Neural progenitor cell (in vitro differentiated cells): ENCODE measurements at regions not wholly inside any gene's neighbourhood (a gene's known extent, or its start where the extent isn't known, plus 50 kb on each side); places are given as distances from the start of the nearest gene placed in this dataset.

ENCODE experiments used
- DNase-seq: peaks from one replicate; pipeline ENCODE4 v3.0.0-alpha.2; 2016; ENCODE audit warnings: low spot score
- H2AFZ ChIP-seq: fragments of 200-600 bp; sonication (generic); replicated peaks from 2 replicates; pipeline ENCODE4 v1.6.1; 2016; ENCODE audit warnings: antibody characterized with exemption
- H3F3A ChIP-seq: fragments of 200-600 bp; sonication (generic); 2 replicates; pipeline ENCODE4 v1.6.1; 2016; ENCODE audit warnings: antibody characterized with exemption, low read depth
- H3K27ac ChIP-seq: fragments of 200-600 bp; sonication (generic); 2 replicates; pipeline ENCODE4 v1.5.1; 2016; ENCODE audit warnings: mild to moderate bottlenecking
- H3K27me3 ChIP-seq: fragments of 200-600 bp; sonication (generic); 2 replicates; pipeline ENCODE4 v1.6.1; 2016; ENCODE audit warnings: mild to moderate bottlenecking, moderate library complexity
- H3K36me3 ChIP-seq: fragments of 200-600 bp; sonication (generic); 2 replicates; pipeline ENCODE4 v1.5.1; 2016
- H3K4me1 ChIP-seq: fragments of 200-600 bp; sonication (generic); 2 replicates; pipeline ENCODE4 v1.6.1; 2016; ENCODE audit warnings: mixed run types
- H3K4me2 ChIP-seq: fragments of 200-600 bp; sonication (generic); 2 replicates; pipeline ENCODE4 v1.6.1; 2016
- H3K4me3 ChIP-seq: fragments of 200-600 bp; sonication (generic); 2 replicates; pipeline ENCODE4 v1.5.1; 2016
- H3K79me2 ChIP-seq: fragments of 200-600 bp; sonication (generic); 2 replicates; pipeline ENCODE4 v1.6.1; 2016; ENCODE audit warnings: low read depth
- H3K9ac ChIP-seq: fragments of 200-600 bp; sonication (generic); 2 replicates; pipeline ENCODE4 v1.6.1; 2016
- H3K9me3 ChIP-seq: fragments of 200-600 bp; sonication (generic); 2 replicates; pipeline ENCODE4 v1.5.1; 2016; ENCODE audit warnings: low read depth
- H4K20me1 ChIP-seq: fragments of 200-600 bp; sonication (generic); 2 replicates; pipeline ENCODE4 v1.6.1; 2016; ENCODE audit warnings: low read depth
- H3K27ac Mint-ChIP-seq: 3 replicates; pipeline ENCODE4 v1.8.0; 2021; ENCODE audit warnings: mixed read lengths
- H3K27me3 Mint-ChIP-seq: 2 replicates; pipeline ENCODE4 v1.8.0; 2022; ENCODE audit warnings: low read depth, mild to moderate bottlenecking, inconsistent platforms, moderate library complexity, mixed read lengths; ENCODE audit not compliant: insufficient read depth
- H3K36me3 Mint-ChIP-seq: 3 replicates; pipeline ENCODE4 v1.8.0; 2021; ENCODE audit warnings: mixed read lengths
- H3K4me1 Mint-ChIP-seq: 3 replicates; pipeline ENCODE4 v1.8.0; 2021; ENCODE audit warnings: mixed read lengths
- H3K4me3 Mint-ChIP-seq: 3 replicates; pipeline ENCODE4 v1.8.0; 2021; ENCODE audit warnings: mild to moderate bottlenecking, moderate library complexity, mixed read lengths
- H3K9me3 Mint-ChIP-seq: 3 replicates; pipeline ENCODE4 v1.8.0; 2020; ENCODE audit warnings: mixed read lengths
- EZH2 ChIP-seq: fragments of 200-600 bp; sonication (generic); IDR thresholded peaks from 2 replicates; pipeline ENCODE4 v1.6.1; 2017; ENCODE audit warnings: antibody characterized with exemption, mild to moderate bottlenecking, moderate library complexity
- EZH2phosphoT487 ChIP-seq: fragments of 200-600 bp; sonication (generic); IDR thresholded peaks from 2 replicates; pipeline ENCODE4 v1.6.1; 2017; ENCODE audit warnings: antibody characterized with exemption
- TF ChIP-seq, protein P1 (sequence below): fragments of 200-600 bp; sonication (generic); IDR thresholded peaks from 2 replicates; pipeline ENCODE4 v1.5.1; 2017; ENCODE audit warnings: antibody characterized with exemption, mild to moderate bottlenecking

DNA sequence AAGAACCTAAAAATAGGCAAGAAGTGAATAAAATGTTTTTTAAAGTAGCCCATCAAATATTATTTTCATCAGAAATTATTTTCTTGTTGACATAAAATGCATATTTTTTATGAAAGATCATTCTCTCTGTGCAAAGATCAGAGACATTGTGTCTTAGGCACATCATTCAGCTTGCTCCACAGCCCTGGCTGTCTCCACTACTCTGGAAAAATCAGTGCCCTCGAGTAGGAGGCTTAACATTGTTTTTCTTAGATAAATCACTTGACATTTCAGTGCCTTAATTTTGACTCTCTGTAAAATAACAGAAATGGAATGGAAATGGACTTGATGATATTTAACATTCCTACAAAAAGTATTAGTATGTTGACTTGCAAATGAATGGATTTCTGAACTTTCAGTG, 77.9 kb downstream of the FAT4 start:
- H3K27ac Mint-ChIP-seq: no peak overlapping the region
- Histone ChIP-seq H4K20me1 (no peaks in the 10 kb centered on the region), H3K4me3 (no peak overlapping the region), H3F3A (no peaks in the 10 kb centered on the region), H3K27ac (no peak overlapping the region), H2AFZ (no peak overlapping the region), H3K36me3 (no peaks in the 10 kb centered on the region), H3K9me3 (no peaks in the 10 kb centered on the region), H3K27me3 (no peaks in the 10 kb centered on the region), H3K4me2 (no peak overlapping the region), H3K79me2 (no peaks in the 10 kb centered on the region), H3K9ac (no peak overlapping the region), H3K4me1 (peaks cover 7% of the 10 kb centered on the region)
- no peak for DNase-seq
- no peak for TF ChIP-seq EZH2
- TF ChIP-seq, protein P1, sequence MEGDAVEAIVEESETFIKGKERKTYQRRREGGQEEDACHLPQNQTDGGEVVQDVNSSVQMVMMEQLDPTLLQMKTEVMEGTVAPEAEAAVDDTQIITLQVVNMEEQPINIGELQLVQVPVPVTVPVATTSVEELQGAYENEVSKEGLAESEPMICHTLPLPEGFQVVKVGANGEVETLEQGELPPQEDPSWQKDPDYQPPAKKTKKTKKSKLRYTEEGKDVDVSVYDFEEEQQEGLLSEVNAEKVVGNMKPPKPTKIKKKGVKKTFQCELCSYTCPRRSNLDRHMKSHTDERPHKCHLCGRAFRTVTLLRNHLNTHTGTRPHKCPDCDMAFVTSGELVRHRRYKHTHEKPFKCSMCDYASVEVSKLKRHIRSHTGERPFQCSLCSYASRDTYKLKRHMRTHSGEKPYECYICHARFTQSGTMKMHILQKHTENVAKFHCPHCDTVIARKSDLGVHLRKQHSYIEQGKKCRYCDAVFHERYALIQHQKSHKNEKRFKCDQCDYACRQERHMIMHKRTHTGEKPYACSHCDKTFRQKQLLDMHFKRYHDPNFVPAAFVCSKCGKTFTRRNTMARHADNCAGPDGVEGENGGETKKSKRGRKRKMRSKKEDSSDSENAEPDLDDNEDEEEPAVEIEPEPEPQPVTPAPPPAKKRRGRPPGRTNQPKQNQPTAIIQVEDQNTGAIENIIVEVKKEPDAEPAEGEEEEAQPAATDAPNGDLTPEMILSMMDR: no peak
- no peak for TF ChIP-seq EZH2phosphoT487
- no peaks in the 10 kb centered on the region for H3K9me3 Mint-ChIP-seq
- peaks cover 5% of the 10 kb centered on the region for H3K36me3 Mint-ChIP-seq
- H3K4me1 Mint-ChIP-seq: peaks cover 2% of the 10 kb centered on the region
- peaks cover 3% of the 10 kb centered on the region for H3K27me3 Mint-ChIP-seq
- H3K4me3 Mint-ChIP-seq: no peak overlapping the region

DNA sequence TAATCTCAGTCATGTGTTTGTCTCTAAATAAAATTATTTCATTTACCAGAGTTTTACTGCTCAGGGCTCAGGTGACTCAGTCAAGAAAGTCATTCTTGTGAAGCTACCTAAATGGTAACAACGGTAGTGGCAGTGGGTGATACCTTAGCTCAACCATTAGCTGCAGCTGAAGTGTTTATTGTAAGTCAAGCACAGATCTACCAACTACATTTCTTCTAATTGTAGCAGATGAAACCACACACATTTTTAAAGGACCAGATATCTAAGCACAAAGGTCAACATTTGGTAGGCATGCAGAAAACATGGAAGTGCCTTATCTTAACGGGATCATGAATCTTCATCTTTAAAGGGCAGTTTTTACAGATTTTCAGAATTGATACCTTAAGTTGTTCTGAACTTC, 79.1 kb downstream of the FAT4 start:
- H3K4me1 ChIP-seq: peaks cover 7% of the 10 kb centered on the region
- peaks cover 11% of the 10 kb centered on the region for H3K4me1 Mint-ChIP-seq
- no peaks in the 10 kb centered on the region for H3K79me2 ChIP-seq
- no peaks in the 10 kb centered on the region for H3F3A ChIP-seq
- H4K20me1 ChIP-seq: no peaks in the 10 kb centered on the region
- H3K27me3 Mint-ChIP-seq: peaks cover 3% of the 10 kb centered on the region
- H3K9me3 ChIP-seq: no peaks in the 10 kb centered on the region
- no peak overlapping the region for H3K9ac ChIP-seq
- H3K27me3 ChIP-seq: no peaks in the 10 kb centered on the region
- no peak overlapping the region for H3K27ac Mint-ChIP-seq
- DNase-seq: no peak
- H3K4me2 ChIP-seq: no peak overlapping the region
- H2AFZ ChIP-seq: no peak overlapping the region
- H3K36me3 ChIP-seq: no peaks in the 10 kb centered on the region
- no peak overlapping the region for H3K27ac ChIP-seq
- H3K4me3 Mint-ChIP-seq: no peak overlapping the region
- H3K36me3 Mint-ChIP-seq: peaks cover 5% of the 10 kb centered on the region
- TF ChIP-seq EZH2phosphoT487 (no peak), EZH2 (no peak)
- no peak overlapping the region for H3K4me3 ChIP-seq
- H3K9me3 Mint-ChIP-seq: no peaks in the 10 kb centered on the region

GRCh38 chr4:125397226-125397625, 82.5 kb downstream of the FAT4 start:
- Mint-ChIP-seq H3K9me3 (no peaks in the 10 kb centered on the region), H3K4me1 (peaks cover 11% of the 10 kb centered on the region)
- H3K9ac ChIP-seq: no peak overlapping the region

More at GRCh38 chr4:125397226-125397625, 82.5 kb downstream of the FAT4 start:
- DNase-seq: no peak
- Mint-ChIP-seq H3K4me3 (no peak overlapping the region), H3K27me3 (no peaks in the 10 kb centered on the region), H3K27ac (no peak overlapping the region), H3K36me3 (peaks cover 2% of the 10 kb centered on the region)
- Histone ChIP-seq H3K9me3 (no peaks in the 10 kb centered on the region), H3K4me2 (no peak overlapping the region), H3F3A (no peaks in the 10 kb centered on the region), H4K20me1 (no peaks in the 10 kb centered on the region), H3K27me3 (no peaks in the 10 kb centered on the region), H2AFZ (no peak overlapping the region), H3K4me3 (no peak overlapping the region), H3K27ac (no peak overlapping the region), H3K79me2 (no peaks in the 10 kb centered on the region), H3K4me1 (peaks cover 7% of the 10 kb centered on the region), H3K36me3 (no peaks in the 10 kb centered on the region)
- TF ChIP-seq EZH2phosphoT487 (no peak), EZH2 (no peak)
- TF ChIP-seq, protein P1: no peak
